SK-N-SH (cell line): ENCODE measurements at regions not wholly inside any gene's neighbourhood (a gene's known extent, or its start where the extent isn't known, plus 50 kb on each side); places are given as distances from the start of the nearest gene placed in this dataset.

ENCODE experiments used
- CTCF ChIA-PET: fragments of 300-600, 350-600 bp; formaldehyde crosslinking; extraction: SDS; loops from one replicate; lab custom pipeline; 2021; lab: Yijun Ruan, JAX
- POLR2A ChIA-PET: fragments of 350-600 bp; sonication (Branson Sonifier 250); formaldehyde crosslinking; extraction: SDS; loops from one replicate; lab custom pipeline; 2020; ENCODE audit warnings: antibody characterized with exemption, inconsistent platforms; lab: Yijun Ruan, JAX
- DNase-seq: peaks from one replicate; pipeline ENCODE4 v3.0.0; 2012
- H2AFZ ChIP-seq: fragments of 200-600 bp; sonication (generic); 2 replicates; pipeline ENCODE4 v1.8.1; 2016; ENCODE audit warnings: antibody characterized with exemption, mild to moderate bottlenecking, low read depth
- H3F3A ChIP-seq: fragments of 200-600 bp; sonication (generic); replicated peaks from 2 replicates; pipeline ENCODE3; 2016; ENCODE audit warnings: antibody characterized with exemption, mild to moderate bottlenecking; ENCODE audit not compliant: insufficient read depth
- H3K27ac ChIP-seq, 2 experiments: fragments of 200-500 bp in 1 of 2; fragments of 200-600 bp in 1 of 2; sonication (Bioruptor generic) in 1 of 2; sonication (generic), shearing (Covaris generic) in 1 of 2; 2 replicates each; pipeline versions ENCODE4 v1.5.1 to v1.6.1; 2014 to 2016; ENCODE audit warnings: low read depth in 2 of 2, inconsistent platforms in 1 of 2, low read length in 1 of 2, mild to moderate bottlenecking in 1 of 2, mixed read lengths in 1 of 2
- H3K27me3 ChIP-seq: fragments of 200-600 bp; sonication (generic), shearing (Covaris generic); 2 replicates; pipeline ENCODE4 v1.6.1; 2016; ENCODE audit warnings: mixed run types; ENCODE audit not compliant: insufficient read depth
- H3K36me3 ChIP-seq, 2 experiments: fragments of 200-500 bp in 1 of 2; fragments of 200-600 bp in 1 of 2; sonication (Bioruptor generic) in 1 of 2; sonication (generic) in 1 of 2; replicated peaks in 1 of 2; 2 replicates each; pipeline versions ENCODE3 to v1.5.1; 2014 to 2016; ENCODE audit warnings: low read length in 1 of 2, mild to moderate bottlenecking in 1 of 2; ENCODE audit not compliant: insufficient read depth in 2 of 2, control insufficient read depth in 1 of 2
- H3K4me1 ChIP-seq, 2 experiments: fragments of 200-500 bp in 1 of 2; fragments of 200-600 bp in 1 of 2; sonication (Bioruptor generic) in 1 of 2; sonication (generic), shearing (Covaris generic) in 1 of 2; 2 replicates each; pipeline versions ENCODE4 v1.5.1 to v1.6.1; 2014 to 2016; ENCODE audit warnings: low read depth in 1 of 2, low read length in 1 of 2, mixed run types in 1 of 2; ENCODE audit not compliant: insufficient read depth in 2 of 2, control insufficient read depth in 1 of 2
- H3K4me2 ChIP-seq: fragments of 200-600 bp; sonication (generic), shearing (Covaris generic); 2 replicates; pipeline ENCODE4 v1.6.1; 2017; ENCODE audit warnings: mixed run types
- H3K4me3 ChIP-seq, 2 experiments: fragments of 200-500 bp in 1 of 2; fragments of 200-600 bp in 1 of 2; sonication (Bioruptor generic) in 1 of 2; sonication (generic), shearing (Covaris generic) in 1 of 2; 2 replicates each; pipeline versions ENCODE4 v1.5.1 to v1.8.1; 2014 to 2016; ENCODE audit warnings: low read depth in 2 of 2, inconsistent platforms in 1 of 2, low read length in 1 of 2, mild to moderate bottlenecking in 1 of 2, mixed read lengths in 1 of 2, moderate library complexity in 1 of 2
- H3K79me2 ChIP-seq: fragments of 200-600 bp; sonication (generic); 2 replicates; pipeline ENCODE4 v1.8.1; 2017; ENCODE audit warnings: mild to moderate bottlenecking; ENCODE audit not compliant: insufficient read depth
- H3K9ac ChIP-seq: fragments of 200-600 bp; sonication (generic); 2 replicates; pipeline ENCODE4 v1.6.1; 2017; ENCODE audit warnings: mixed run types
- H3K9me2 ChIP-seq: fragments of 200-600 bp; sonication (generic); 2 replicates; pipeline ENCODE4 v1.6.1; 2017; ENCODE audit warnings: mixed run types
- H3K9me3 ChIP-seq: fragments of 200-600 bp; sonication (generic); 2 replicates; pipeline ENCODE4 v1.6.1; 2017; ENCODE audit warnings: mixed run types, mild to moderate bottlenecking, moderate library complexity
- H4K20me1 ChIP-seq: fragments of 200-600 bp; sonication (generic); 2 replicates; pipeline ENCODE4 v1.6.1; 2017; ENCODE audit warnings: mild to moderate bottlenecking, mixed run types; ENCODE audit not compliant: insufficient read depth
- CTCF ChIP-seq: fragments of 200-600 bp; sonication (generic); IDR thresholded peaks from 2 replicates; pipeline ENCODE4 v1.6.1; 2017; ENCODE audit warnings: antibody characterized with exemption, mild to moderate bottlenecking, moderate library complexity
- EP300 ChIP-seq, 2 experiments: IDR thresholded peaks; 2 replicates each; pipeline versions ENCODE4 v1.4.0 to v1.6.1; 2012; ENCODE audit warnings: borderline replicate concordance in 1 of 2, low read depth in 1 of 2, low read length in 1 of 2
- FOXJ3 ChIP-seq: sonication (generic); formaldehyde crosslinking; IDR thresholded peaks from 2 replicates; pipeline ENCODE4 v1.5.1; 2020; ENCODE audit warnings: mild to moderate bottlenecking, missing genetic modification reagents
- IRF3 ChIP-seq: fragments of 150-350 bp; IDR thresholded peaks from 2 replicates; pipeline ENCODE4 v1.6.1; 2016; ENCODE audit warnings: mild to moderate bottlenecking, low read depth, low read length
- MAX ChIP-seq: IDR thresholded peaks from 2 replicates; pipeline ENCODE4 v1.4.0; 2012; ENCODE audit warnings: low read depth
- NFIC ChIP-seq: IDR thresholded peaks from 2 replicates; pipeline ENCODE4 v1.4.0; 2012; ENCODE audit warnings: borderline replicate concordance
- NRF1 ChIP-seq: IDR thresholded peaks from 2 replicates; pipeline ENCODE4 v1.6.1; 2012; ENCODE audit warnings: low read depth, mild to moderate bottlenecking, low read length
- RAD21 ChIP-seq: IDR thresholded peaks from 2 replicates; pipeline ENCODE4 v1.6.1; 2012; ENCODE audit warnings: mild to moderate bottlenecking, low read length
- REST ChIP-seq: IDR thresholded peaks from 2 replicates; pipeline ENCODE4 v1.6.1; 2012; ENCODE audit warnings: mild to moderate bottlenecking, low read depth, low read length, moderate library complexity
- SIN3A ChIP-seq: IDR thresholded peaks from 2 replicates; pipeline ENCODE4 v1.6.1; 2012; ENCODE audit warnings: low read depth, mild to moderate bottlenecking, low read length, moderate library complexity, borderline replicate concordance
- SMC3 ChIP-seq: IDR thresholded peaks from 2 replicates; pipeline ENCODE4 v1.6.1; 2012; ENCODE audit warnings: low read depth, low read length, improper control_type of control experiment
- TAF1 ChIP-seq: IDR thresholded peaks from 2 replicates; pipeline ENCODE4 v1.6.1; 2012; ENCODE audit warnings: low read depth, mild to moderate bottlenecking, low read length, moderate library complexity, borderline replicate concordance
- USF2 ChIP-seq: fragments of 150-350 bp; IDR thresholded peaks from 2 replicates; pipeline ENCODE4 v1.6.1; 2017; ENCODE audit warnings: antibody characterized with exemption, low read length, low read depth, borderline replicate concordance
- WGBS: methylation state at CpG from one replicate; pipeline ENCODE4 v1.1.6; 2017; ENCODE audit warnings: low lambda C conversion rate; 5-methylcytosine and 5-hydroxymethylcytosine counted together
- TF ChIP-seq, protein P1 (sequence below): IDR thresholded peaks from 2 replicates; pipeline ENCODE4 v1.4.0; 2012; ENCODE audit warnings: low read depth, borderline replicate concordance

GRCh38 chr7:33815336-33815735, 90.0 kb upstream of the BMPER start:
- no peaks in the 10 kb centered on the region for H3K36me3 ChIP-seq
- no peaks in the 10 kb centered on the region for H3K27me3 ChIP-seq
- DNase-seq = no peak
- H3K9me2 ChIP-seq = 0 out of 2 replicates have a peak, but pooled peaks cover 4% of the 10 kb centered on the region
- no peaks in the 10 kb centered on the region for H3K79me2 ChIP-seq
- TF ChIP-seq IRF3 (no peak), NRF1 (no peak), MAX (no peak), EP300 (IDR thresholded peaks at IDR 0.05; ENCODE audit: borderline replicate concordance in 1 of 2, low read depth in 1 of 2, low read length in 1 of 2) (no peak), NFIC (no peak), SMC3 (no peak), USF2 (no peak), RAD21 (no peak), TAF1 (no peak)
- TF ChIP-seq, protein P1, sequence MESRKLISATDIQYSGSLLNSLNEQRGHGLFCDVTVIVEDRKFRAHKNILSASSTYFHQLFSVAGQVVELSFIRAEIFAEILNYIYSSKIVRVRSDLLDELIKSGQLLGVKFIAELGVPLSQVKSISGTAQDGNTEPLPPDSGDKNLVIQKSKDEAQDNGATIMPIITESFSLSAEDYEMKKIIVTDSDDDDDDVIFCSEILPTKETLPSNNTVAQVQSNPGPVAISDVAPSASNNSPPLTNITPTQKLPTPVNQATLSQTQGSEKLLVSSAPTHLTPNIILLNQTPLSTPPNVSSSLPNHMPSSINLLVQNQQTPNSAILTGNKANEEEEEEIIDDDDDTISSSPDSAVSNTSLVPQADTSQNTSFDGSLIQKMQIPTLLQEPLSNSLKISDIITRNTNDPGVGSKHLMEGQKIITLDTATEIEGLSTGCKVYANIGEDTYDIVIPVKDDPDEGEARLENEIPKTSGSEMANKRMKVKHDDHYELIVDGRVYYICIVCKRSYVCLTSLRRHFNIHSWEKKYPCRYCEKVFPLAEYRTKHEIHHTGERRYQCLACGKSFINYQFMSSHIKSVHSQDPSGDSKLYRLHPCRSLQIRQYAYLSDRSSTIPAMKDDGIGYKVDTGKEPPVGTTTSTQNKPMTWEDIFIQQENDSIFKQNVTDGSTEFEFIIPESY = no peak
- WGBS = 83% methylated on average over 3 of the region's 3 CpGs
- ChIA-PET POLR2A (no interaction called here), CTCF (interaction anchor here (0.6 to 1.0 kb wide), 3 partner anchors 13 to 117 kb away, joined by 3 read pairs; no protein-coding TSS in a partner anchor)
- no peak overlapping the region for H3K9ac ChIP-seq
- H3K4me3 ChIP-seq = no peak overlapping the region
- peaks cover 0 to 3% of the 10 kb centered on the region in 2 experiments; a peak in 1 of 4 replicates for H3K4me1 ChIP-seq
- H2AFZ ChIP-seq = no peak overlapping the region
- no peak overlapping the region for H3K4me2 ChIP-seq
- H3F3A ChIP-seq = no peaks in the 10 kb centered on the region
- peaks cover 12% of the 10 kb centered on the region for H3K9me3 ChIP-seq
- H4K20me1 ChIP-seq = no peaks in the 10 kb centered on the region
- no peak overlapping the region for H3K27ac ChIP-seq

GRCh38 chr7:33816106-33816505, 89.2 kb upstream of the BMPER start:
- CTCF ChIA-PET = interaction anchor here (0.9 to 1.8 kb wide), 4 partner anchors 9 to 117 kb away, joined by 3 to 13 read pairs (median 3); no protein-coding TSS in a partner anchor
- POLR2A ChIA-PET = no interaction called here
- no peak for TF ChIP-seq REST
- TF ChIP-seq FOXJ3 (CRISPR knock-in tag) = no peak
- TF ChIP-seq CTCF = no peak
- TF ChIP-seq SIN3A = no peak
- TF ChIP-seq IRF3 = no peak

More at GRCh38 chr7:33816106-33816505, 89.2 kb upstream of the BMPER start:
- H3K4me2 ChIP-seq = no peak overlapping the region
- H3K4me1 ChIP-seq = peaks cover 0 to 3% of the 10 kb centered on the region in 2 experiments; a peak in 1 of 4 replicates
- DNase-seq = no peak
- H3K9me2 ChIP-seq = 0 out of 2 replicates have a peak, but pooled peaks cover 4% of the 10 kb centered on the region
- H3K79me2 ChIP-seq = no peaks in the 10 kb centered on the region
- H3F3A ChIP-seq = no peaks in the 10 kb centered on the region
- no peaks in the 10 kb centered on the region for H4K20me1 ChIP-seq
- H3K27ac ChIP-seq = no peak overlapping the region
- H2AFZ ChIP-seq = no peak overlapping the region
- H3K9me3 ChIP-seq = peaks cover 12% of the 10 kb centered on the region
- no peaks in the 10 kb centered on the region for H3K27me3 ChIP-seq
- H3K36me3 ChIP-seq = no peaks in the 10 kb centered on the region
- H3K9ac ChIP-seq = no peak overlapping the region
- no peak overlapping the region for H3K4me3 ChIP-seq
